ENCODE measurements at regions not wholly inside any gene's neighbourhood (a gene's known extent, or its start where the extent isn't known, plus 50 kb on each side); places are given as distances from the start of the nearest gene placed in this dataset.
A peak's percentile ranks its signal among the peaks of the same experiment; 100 is the strongest.

DNA sequence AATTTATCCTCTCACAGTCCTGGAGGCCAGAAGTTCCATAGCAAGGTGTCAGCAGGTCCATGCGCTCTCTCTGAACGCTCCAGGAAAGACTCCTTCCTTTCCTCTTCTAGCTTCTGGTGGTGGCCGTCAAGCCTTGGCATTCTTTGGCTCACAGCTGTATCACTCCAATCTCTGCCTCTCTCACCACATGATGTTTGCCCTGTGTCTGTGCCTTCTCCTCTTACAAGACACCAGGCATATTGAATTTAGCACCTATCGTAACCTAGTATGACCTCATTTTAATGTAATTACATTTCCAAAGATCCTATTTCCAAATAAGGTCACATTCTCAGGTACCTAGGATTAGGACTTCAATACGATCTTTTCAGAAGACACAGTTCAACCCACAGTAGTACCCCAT, 428.5 kb downstream of the CD83 start:
- no peaks in the 10 kb centered on the region for H3K79me1 ChIP-seq (ENCODE audit: insufficient read depth, low read depth, low read length, poor library complexity, severe bottlenecking)
- no peak overlapping the region for H3K18ac ChIP-seq (ENCODE audit: insufficient read length, low read depth, low read length)
- H3T11ph ChIP-seq (ENCODE audit: low read length), result no peak overlapping the region
- no peak overlapping the region for H3K4me2 ChIP-seq (ENCODE audit: insufficient read depth, insufficient read length, low read length)
- TF ChIP-seq, protein P1, sequence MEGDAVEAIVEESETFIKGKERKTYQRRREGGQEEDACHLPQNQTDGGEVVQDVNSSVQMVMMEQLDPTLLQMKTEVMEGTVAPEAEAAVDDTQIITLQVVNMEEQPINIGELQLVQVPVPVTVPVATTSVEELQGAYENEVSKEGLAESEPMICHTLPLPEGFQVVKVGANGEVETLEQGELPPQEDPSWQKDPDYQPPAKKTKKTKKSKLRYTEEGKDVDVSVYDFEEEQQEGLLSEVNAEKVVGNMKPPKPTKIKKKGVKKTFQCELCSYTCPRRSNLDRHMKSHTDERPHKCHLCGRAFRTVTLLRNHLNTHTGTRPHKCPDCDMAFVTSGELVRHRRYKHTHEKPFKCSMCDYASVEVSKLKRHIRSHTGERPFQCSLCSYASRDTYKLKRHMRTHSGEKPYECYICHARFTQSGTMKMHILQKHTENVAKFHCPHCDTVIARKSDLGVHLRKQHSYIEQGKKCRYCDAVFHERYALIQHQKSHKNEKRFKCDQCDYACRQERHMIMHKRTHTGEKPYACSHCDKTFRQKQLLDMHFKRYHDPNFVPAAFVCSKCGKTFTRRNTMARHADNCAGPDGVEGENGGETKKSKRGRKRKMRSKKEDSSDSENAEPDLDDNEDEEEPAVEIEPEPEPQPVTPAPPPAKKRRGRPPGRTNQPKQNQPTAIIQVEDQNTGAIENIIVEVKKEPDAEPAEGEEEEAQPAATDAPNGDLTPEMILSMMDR (conservative IDR thresholded peaks at IDR 0.05), result no peak
- no peak overlapping the region for H3K9ac ChIP-seq (ENCODE audit: extremely low read depth, insufficient read length, low read length)
- no peaks in the 10 kb centered on the region for H3K27me3 Mint-ChIP-seq (ENCODE audit: low read depth)
- no peak overlapping the region for H2AK5ac ChIP-seq (ENCODE audit: insufficient read length, low read length)
- no peak overlapping the region for H3K14ac ChIP-seq (ENCODE audit: insufficient read depth, low read length)
- no peak overlapping the region for H2BK15ac ChIP-seq (ENCODE audit: low read depth, low read length)
- no peaks in the 10 kb centered on the region for H3K79me2 ChIP-seq (ENCODE audit: insufficient read depth, low read length)
- no peaks in the 10 kb centered on the region for H3K9me3 Mint-ChIP-seq
- H3K27me3 ChIP-seq (ENCODE audit: insufficient read depth, low read length), result no peaks in the 10 kb centered on the region
- H4K5ac ChIP-seq (ENCODE audit: insufficient read length, low read depth, low read length), result no peak overlapping the region
- H2BK20ac ChIP-seq (ENCODE audit: low read depth, low read length, poor library complexity, severe bottlenecking), result no peak overlapping the region
- H3K4me1 ChIP-seq (ENCODE audit: insufficient read depth, low read length), result no peaks in the 10 kb centered on the region
- WGBS (ENCODE audit: extremely low coverage, insufficient read length, low lambda C conversion rate), result no CpG with 5 or more reads among the region's 5 CpGs
- H3K9me3 ChIP-seq (ENCODE audit: control insufficient read depth, low read depth, low read length), result no peaks in the 10 kb centered on the region
- H3K27ac ChIP-seq (ENCODE audit: insufficient read length, low read depth, low read length), result no peak overlapping the region
- H3K4ac ChIP-seq (ENCODE audit: low read depth, low read length), result no peak overlapping the region
- H3K4me1 Mint-ChIP-seq, result peaks cover 39 to 45% of the 10 kb centered on the region in 2 experiments
- no peaks in the 10 kb centered on the region for H4K20me1 ChIP-seq (ENCODE audit: control insufficient read depth, insufficient read depth, insufficient read length)
- no peak overlapping the region for H3K23ac ChIP-seq (ENCODE audit: insufficient read length, low read depth, low read length)
- no peak overlapping the region for H2BK12ac ChIP-seq (ENCODE audit: insufficient read length, low read depth, low read length)
- H2BK120ac ChIP-seq (ENCODE audit: low read depth, low read length, poor library complexity, severe bottlenecking), result peak overlapping the region; percentile 16
- H4K91ac ChIP-seq (ENCODE audit: insufficient read length, low read depth, low read length), result no peak overlapping the region
- no peak overlapping the region for H2BK5ac ChIP-seq (ENCODE audit: insufficient read length, low read length)
- H3K4me3 Mint-ChIP-seq, result no peak overlapping the region
- no peaks in the 10 kb centered on the region for H3K36me3 Mint-ChIP-seq (ENCODE audit: insufficient read depth in 1 of 3, low read depth in 3 of 3)
- no peaks in the 10 kb centered on the region for H3K23me2 ChIP-seq (ENCODE audit: insufficient read length, low read depth, low read length, poor library complexity, severe bottlenecking)
- no peak overlapping the region for H4K8ac ChIP-seq (replicated peaks; ENCODE audit: insufficient read length, low read depth, low read length)
- H3K27ac Mint-ChIP-seq, result no peak overlapping the region; a peak in 1 of 7 replicates
- DNase-seq, result no peak
- no peak overlapping the region for H3K56ac ChIP-seq (ENCODE audit: insufficient read length, low read depth, low read length)
- H2AFZ ChIP-seq (ENCODE audit: low read length), result no peak overlapping the region
